A549 (cell line): ENCODE measurements at regions not wholly inside any gene's neighbourhood (a gene's known extent, or its start where the extent isn't known, plus 50 kb on each side); places are given as distances from the start of the nearest gene placed in this dataset.

Experiments
- ATAC-seq, 2 experiments: fragments of 200-7000 bp in 1 of 2; fragments of >200 bp in 1 of 2; cut with Nextera tagmentation in 1 of 2; cut with Tn5 transposase in 1 of 2; 3 replicates each; pipeline versions ENCODE4 v1.8.0 to v1.9.1; 2018 to 2020; ENCODE audit warnings: mild to moderate bottlenecking in 1 of 2, moderate library complexity in 1 of 2
- CTCF ChIA-PET: fragments of 300-600 bp; sonication (Branson Sonifier 250); formaldehyde crosslinking; extraction: SDS; loops from one replicate; lab custom pipeline; 2021; ENCODE audit warnings: antibody characterized with exemption, inconsistent platforms; lab: Yijun Ruan, JAX
- POLR2A ChIA-PET: fragments of 350-600 bp; formaldehyde crosslinking; extraction: SDS; loops from one replicate; lab custom pipeline; 2021; ENCODE audit warnings: antibody characterized with exemption, inconsistent platforms; lab: Yijun Ruan, JAX
- DNase-seq, 2 experiments: peaks; one replicate each; pipeline versions ENCODE4 v3.0.0 to v3.0.0-alpha.2; 2011 to 2016; ENCODE audit warnings: low read depth in 1 of 2, low spot score in 1 of 2
- FAIRE-seq: peaks from 2 replicates; lab custom pipeline; 2011; peaks lifted over from hg19 to GRCh38; lab: Jason Lieb, UNC
- H3K27ac ChIP-seq, 2 experiments: fragments of >200 bp; sonication (Bioruptor Twin); formaldehyde crosslinking; 3 replicates each; pipeline ENCODE4 v1.5.1; 2016 to 2017
- H3K4me1 ChIP-seq: fragments of >200 bp; sonication (Bioruptor Twin); formaldehyde crosslinking; 3 replicates; pipeline ENCODE4 v1.6.1; 2016
- H3K4me2 ChIP-seq: fragments of >200 bp; sonication (Bioruptor Twin); formaldehyde crosslinking; 3 replicates; pipeline ENCODE4 v1.6.1; 2016
- H3K4me3 ChIP-seq: fragments of >200 bp; sonication (Bioruptor Twin); formaldehyde crosslinking; 3 replicates; pipeline ENCODE4 v1.5.1; 2016
- H3K9me3 ChIP-seq: fragments of >200 bp; sonication (Bioruptor Twin); formaldehyde crosslinking; 3 replicates; pipeline ENCODE4 v1.6.1; 2016
- ATOH8 ChIP-seq: fragments of 250-450 bp; sonication (Bioruptor Pico); IDR thresholded peaks from 2 replicates; pipeline ENCODE4 v1.5.0; 2020; ENCODE audit warnings: low read depth, mild to moderate bottlenecking, moderate library complexity
- CEBPB ChIP-seq, 2 experiments: fragments of >200 bp in 1 of 2; sonication (Bioruptor Twin) in 1 of 2; formaldehyde crosslinking in 1 of 2; IDR thresholded peaks; 2 replicates each; pipeline ENCODE4 v1.6.1; 2012 to 2016
- CHD4 ChIP-seq: fragments of 200-600 bp; sonication (generic); IDR thresholded peaks from 2 replicates; pipeline ENCODE4 v1.6.1; 2016; ENCODE audit warnings: antibody characterized with exemption, mild to moderate bottlenecking, borderline replicate concordance
- EP300 ChIP-seq, 2 experiments: fragments of >200 bp; sonication (Bioruptor Twin); formaldehyde crosslinking; IDR thresholded peaks; 2 replicates in 1 of 2; 3 replicates in 1 of 2; pipeline ENCODE4 v1.6.1; 2016 to 2017
- FOSB ChIP-seq: fragments of 250-450 bp; sonication (Bioruptor Pico); IDR thresholded peaks from 2 replicates; pipeline ENCODE4 v1.5.0; 2020; ENCODE audit warnings: mild to moderate bottlenecking, moderate library complexity
- FOXS1 ChIP-seq: fragments of 250-450 bp; sonication (Bioruptor Pico); IDR thresholded peaks from 2 replicates; pipeline ENCODE4 v1.5.0; 2020; ENCODE audit warnings: mild to moderate bottlenecking, moderate library complexity
- HMGXB4 ChIP-seq: fragments of 250-450 bp; sonication (Bioruptor Pico); IDR thresholded peaks from 2 replicates; pipeline ENCODE4 v1.5.0; 2021; ENCODE audit warnings: mild to moderate bottlenecking, moderate library complexity, borderline replicate concordance
- HOXB13 ChIP-seq: fragments of 250-450 bp; sonication (Bioruptor Pico); IDR thresholded peaks from 2 replicates; pipeline ENCODE4 v1.5.0; 2020; ENCODE audit warnings: low read depth, mild to moderate bottlenecking, moderate library complexity
- JUNB ChIP-seq: fragments of >200 bp; sonication (Bioruptor Twin); formaldehyde crosslinking; IDR thresholded peaks from 2 replicates; pipeline ENCODE4 v1.6.1; 2016
- KDM1A ChIP-seq: fragments of 200-600 bp; sonication (generic); IDR thresholded peaks from 2 replicates; pipeline ENCODE4 v1.6.1; 2016; ENCODE audit warnings: low read depth, mild to moderate bottlenecking
- NPAS2 ChIP-seq: fragments of 250-450 bp; sonication (Bioruptor Pico); IDR thresholded peaks from 2 replicates; pipeline ENCODE4 v1.8.0; 2022; ENCODE audit warnings: mild to moderate bottlenecking, moderate library complexity, borderline replicate concordance
- NR3C1 ChIP-seq: fragments of >200 bp; sonication (Bioruptor Twin); formaldehyde crosslinking; IDR thresholded peaks from 3 replicates; pipeline ENCODE4 v1.6.1; 2017
- POLR2AphosphoS2 ChIP-seq: conservative IDR thresholded peaks from 2 replicates; pipeline ENCODE4 v1.6.1; 2012; ENCODE audit warnings: low read length, improper control_type of control experiment, inconsistent platforms
- RFX5 ChIP-seq: fragments of 450-650 bp; IDR thresholded peaks from 2 replicates; pipeline ENCODE4 v1.7.1; 2014; ENCODE audit warnings: antibody characterized with exemption, mild to moderate bottlenecking, moderate library complexity
- RNF2 ChIP-seq: fragments of 200-600 bp; sonication (generic); IDR thresholded peaks from 2 replicates; pipeline ENCODE4 v1.6.1; 2016; ENCODE audit warnings: low read depth, mild to moderate bottlenecking, antibody characterized with exemption, moderate library complexity, borderline replicate concordance
- SREBF2 ChIP-seq: fragments of 450-650 bp; IDR thresholded peaks from 2 replicates; pipeline ENCODE4 v1.6.1; 2014; ENCODE audit warnings: mild to moderate bottlenecking, moderate library complexity
- USF2 ChIP-seq: fragments of 450-650 bp; IDR thresholded peaks from 2 replicates; pipeline ENCODE4 v1.6.1; 2014; ENCODE audit warnings: antibody characterized with exemption
- ZFP36 ChIP-seq: fragments of 450-650 bp; IDR thresholded peaks from 2 replicates; pipeline ENCODE4 v1.6.1; 2014; ENCODE audit warnings: borderline replicate concordance; ENCODE audit not compliant: partially characterized antibody
- WGBS: methylation state at CpG from one replicate; pipeline ENCODE4 v1.1.6; 2017; ENCODE audit errors: missing lambda C conversion rate; 5-methylcytosine and 5-hydroxymethylcytosine counted together

GRCh38 chr12:118748478-118749380 is 232.6 kb upstream of the SRRM4 start:
- FAIRE-seq (no peak), DNase-seq (no peak)
- POLR2A ChIA-PET: no interaction called here
- no peaks in the 10 kb centered on the region for H3K9me3 ChIP-seq
- no peak for TF ChIP-seq SREBF2
- TF ChIP-seq RNF2: no peak
- TF ChIP-seq CHD4: no peak
- TF ChIP-seq ZFP36: no peak
- TF ChIP-seq, all 56 proteins: peak for 0
- Histone ChIP-seq H3K4me3 (no peak overlapping the region), H3K4me1 (no peaks in the 10 kb centered on the region), H3K27ac (no peak overlapping the region), H3K4me2 (no peak overlapping the region)
- CTCF ChIA-PET: no interaction called here
- WGBS: 33% methylated on average over 7 of the region's 7 CpGs
- ATAC-seq: no peak

GRCh38 chr12:118749646-118750045 is 231.7 kb upstream of the SRRM4 start:
- no peak for DNase-seq
- TF ChIP-seq FOXS1 (CRISPR knock-in tag) (no peak), USF2 (no peak)
- FAIRE-seq: no peak
- ATAC-seq: no peak
- Histone ChIP-seq H3K4me2 (no peak overlapping the region), H3K9me3 (no peaks in the 10 kb centered on the region), H3K27ac (no peak overlapping the region), H3K4me3 (no peak overlapping the region), H3K4me1 (no peaks in the 10 kb centered on the region)
- ChIA-PET CTCF (no interaction called here), POLR2A (no interaction called here)
- 13% methylated on average over 6 of the region's 6 CpGs for WGBS

GRCh38 chr12:118750666-118751065 is 230.7 kb upstream of the SRRM4 start:
- WGBS: 0% methylated on average over 2 of the region's 2 CpGs
- H3K9me3 ChIP-seq: no peaks in the 10 kb centered on the region
- FAIRE-seq: no peak
- POLR2A ChIA-PET: no interaction called here
- no peak overlapping the region for H3K4me2 ChIP-seq
- no peaks in the 10 kb centered on the region for H3K4me1 ChIP-seq
- ATAC-seq: no peak
- no peak for TF ChIP-seq JUNB
- no peak for TF ChIP-seq RFX5
- no peak for TF ChIP-seq POLR2AphosphoS2
- no peak for TF ChIP-seq CEBPB (IDR thresholded peaks at IDR 0.05)
- no peak for TF ChIP-seq USF2
- TF ChIP-seq NPAS2 (CRISPR knock-in tag): no peak
- no peak for TF ChIP-seq SREBF2
- no peak for TF ChIP-seq NR3C1
- no peak for TF ChIP-seq ATOH8 (CRISPR knock-in tag)
- TF ChIP-seq KDM1A: no peak
- no peak for TF ChIP-seq HOXB13 (CRISPR knock-in tag)
- no peak for TF ChIP-seq RNF2
- no peak for TF ChIP-seq EP300 (IDR thresholded peaks at IDR 0.05)
- no peak for TF ChIP-seq HMGXB4 (CRISPR knock-in tag)
- no peak for TF ChIP-seq FOSB (CRISPR knock-in tag)
- H3K4me3 ChIP-seq: no peak overlapping the region
- DNase-seq: no peak
- no peak overlapping the region for H3K27ac ChIP-seq
- CTCF ChIA-PET: no interaction called here
